ENCODE measurements at regions not wholly inside any gene's neighbourhood (a gene's known extent, or its start where the extent isn't known, plus 50 kb on each side); places are given as distances from the start of the nearest gene placed in this dataset.
"Not testable (repeated sequence)": the region's sequence is repeated elsewhere in the genome, so short reads cannot be mapped to it uniquely, and the experiment has no call there.

- no peaks in the 10 kb centered on the region for H3K36me3 ChIP-seq (replicated peaks; ENCODE audit: control insufficient read depth, insufficient read depth, low read length)
- DNase-seq: no peak
- no peak overlapping the region for H3K4me3 ChIP-seq (ENCODE audit: insufficient read depth, low read depth, low read length)
- H3K27me3 ChIP-seq (ENCODE audit: control insufficient read depth, insufficient read depth, low read length): no peaks in the 10 kb centered on the region
These were observed 329.4 kb upstream of the AGA start for GRCh38 chr4:177771645-177772044.

GRCh38 chr4:177778623-177779022, 336.4 kb upstream of the AGA start:
- no peaks in the 10 kb centered on the region for H3K36me3 ChIP-seq (replicated peaks; ENCODE audit: control insufficient read depth, insufficient read depth, low read length)
- H3K27me3 ChIP-seq (ENCODE audit: control insufficient read depth, insufficient read depth, low read length): no peaks in the 10 kb centered on the region
- H3K4me3 ChIP-seq (ENCODE audit: insufficient read depth, low read depth, low read length): no peak overlapping the region
- DNase-seq: no peak

GRCh38 chr4:177785000-177785399, 342.8 kb upstream of the AGA start:
- H3K4me3 ChIP-seq (ENCODE audit: insufficient read depth, low read depth, low read length): no peak overlapping the region
- H3K27me3 ChIP-seq (ENCODE audit: control insufficient read depth, insufficient read depth, low read length): no peaks in the 10 kb centered on the region
- no peak for DNase-seq
- no peaks in the 10 kb centered on the region for H3K36me3 ChIP-seq (replicated peaks; ENCODE audit: control insufficient read depth, insufficient read depth, low read length)

- Histone ChIP-seq H3K4me3 (ENCODE audit: insufficient read depth, low read depth, low read length) (no peak overlapping the region), H3K27me3 (ENCODE audit: control insufficient read depth, insufficient read depth, low read length) (no peaks in the 10 kb centered on the region), H3K36me3 (replicated peaks; ENCODE audit: control insufficient read depth, insufficient read depth, low read length) (no peaks in the 10 kb centered on the region)
- no peak for DNase-seq
These were observed 347.4 kb upstream of the AGA start for GRCh38 chr4:177789610-177790009.

- no peak for DNase-seq
- Histone ChIP-seq H3K27me3 (ENCODE audit: control insufficient read depth, insufficient read depth, low read length) (no peaks in the 10 kb centered on the region), H3K4me3 (ENCODE audit: insufficient read depth, low read depth, low read length) (no peak overlapping the region), H3K36me3 (replicated peaks; ENCODE audit: control insufficient read depth, insufficient read depth, low read length) (no peaks in the 10 kb centered on the region)
These were observed 349.0 kb upstream of the AGA start for GRCh38 chr4:177791188-177791587.

- H3K36me3 ChIP-seq (replicated peaks; ENCODE audit: control insufficient read depth, insufficient read depth, low read length): no peaks in the 10 kb centered on the region
- H3K27me3 ChIP-seq (ENCODE audit: control insufficient read depth, insufficient read depth, low read length): no peaks in the 10 kb centered on the region
- no peak for DNase-seq
- H3K4me3 ChIP-seq (ENCODE audit: insufficient read depth, low read depth, low read length): no peak overlapping the region
These were observed 354.6 kb upstream of the AGA start for GRCh38 chr4:177796841-177797240.

- no peaks in the 10 kb centered on the region for H3K27me3 ChIP-seq (ENCODE audit: control insufficient read depth, insufficient read depth, low read length)
- no peak for DNase-seq
These were observed 355.9 kb upstream of the AGA start for GRCh38 chr4:177798161-177798560.

GRCh38 chr4:177802162-177802561, 359.9 kb upstream of the AGA start:
- H3K36me3 ChIP-seq (replicated peaks; ENCODE audit: control insufficient read depth, insufficient read depth, low read length): no peaks in the 10 kb centered on the region
- H3K4me3 ChIP-seq (ENCODE audit: insufficient read depth, low read depth, low read length): no peak overlapping the region
- DNase-seq: no peak
- H3K27me3 ChIP-seq (ENCODE audit: control insufficient read depth, insufficient read depth, low read length): no peaks in the 10 kb centered on the region

More at GRCh38 chr4:177798161-177798560, 355.9 kb upstream of the AGA start:
- Histone ChIP-seq H3K36me3 (replicated peaks; ENCODE audit: control insufficient read depth, insufficient read depth, low read length) (no peaks in the 10 kb centered on the region), H3K4me3 (ENCODE audit: insufficient read depth, low read depth, low read length) (no peak overlapping the region)

- H3K4me3 ChIP-seq (ENCODE audit: insufficient read depth, low read depth, low read length): no peak overlapping the region
- no peak for DNase-seq
- no peaks in the 10 kb centered on the region for H3K27me3 ChIP-seq (ENCODE audit: control insufficient read depth, insufficient read depth, low read length)
- H3K36me3 ChIP-seq (replicated peaks; ENCODE audit: control insufficient read depth, insufficient read depth, low read length): no peaks in the 10 kb centered on the region
These were observed 360.4 kb upstream of the AGA start for GRCh38 chr4:177802661-177803060.

- Histone ChIP-seq H3K27me3 (ENCODE audit: control insufficient read depth, insufficient read depth, low read length) (no peaks in the 10 kb centered on the region), H3K36me3 (replicated peaks; ENCODE audit: control insufficient read depth, insufficient read depth, low read length) (no peaks in the 10 kb centered on the region), H3K4me3 (ENCODE audit: insufficient read depth, low read depth, low read length) (no peak overlapping the region)
- no peak for DNase-seq
These were observed 360.9 kb upstream of the AGA start for GRCh38 chr4:177803151-177803550.

- Histone ChIP-seq H3K27me3 (ENCODE audit: control insufficient read depth, insufficient read depth, low read length) (no peaks in the 10 kb centered on the region), H3K4me3 (ENCODE audit: insufficient read depth, low read depth, low read length) (no peak overlapping the region), H3K36me3 (replicated peaks; ENCODE audit: control insufficient read depth, insufficient read depth, low read length) (no peaks in the 10 kb centered on the region)
- DNase-seq: no peak
These were observed 367.6 kb upstream of the AGA start for GRCh38 chr4:177809791-177810190.

GRCh38 chr4:177810220-177810619, 368.0 kb upstream of the AGA start:
- DNase-seq: no peak
- no peaks in the 10 kb centered on the region for H3K36me3 ChIP-seq (replicated peaks; ENCODE audit: control insufficient read depth, insufficient read depth, low read length)
- H3K4me3 ChIP-seq (ENCODE audit: insufficient read depth, low read depth, low read length): no peak overlapping the region
- H3K27me3 ChIP-seq (ENCODE audit: control insufficient read depth, insufficient read depth, low read length): no peaks in the 10 kb centered on the region

GRCh38 chr4:177818392-177818791, 376.2 kb upstream of the AGA start:
- not testable (repeated sequence) for DNase-seq; H3K4me3 ChIP-seq (ENCODE audit: insufficient read depth, low read depth, low read length); H3K27me3 ChIP-seq (ENCODE audit: control insufficient read depth, insufficient read depth, low read length); H3K36me3 ChIP-seq (replicated peaks; ENCODE audit: control insufficient read depth, insufficient read depth, low read length)

- no peak overlapping the region for H3K4me3 ChIP-seq (ENCODE audit: insufficient read depth, low read depth, low read length)
- no peaks in the 10 kb centered on the region for H3K36me3 ChIP-seq (replicated peaks; ENCODE audit: control insufficient read depth, insufficient read depth, low read length)
- no peaks in the 10 kb centered on the region for H3K27me3 ChIP-seq (ENCODE audit: control insufficient read depth, insufficient read depth, low read length)
- no peak for DNase-seq
These were observed 384.7 kb upstream of the AGA start for GRCh38 chr4:177826973-177827372.

- Histone ChIP-seq H3K4me3 (ENCODE audit: insufficient read depth, low read depth, low read length) (no peak overlapping the region), H3K36me3 (replicated peaks; ENCODE audit: control insufficient read depth, insufficient read depth, low read length) (no peaks in the 10 kb centered on the region), H3K27me3 (ENCODE audit: control insufficient read depth, insufficient read depth, low read length) (no peaks in the 10 kb centered on the region)
- DNase-seq: no peak
These were observed 399.0 kb upstream of the AGA start for GRCh38 chr4:177841258-177841657.

GRCh38 chr4:177853229-177853628, 411.0 kb upstream of the AGA start:
- H3K27me3 ChIP-seq (ENCODE audit: control insufficient read depth, insufficient read depth, low read length): no peaks in the 10 kb centered on the region
- no peak for DNase-seq

More at GRCh38 chr4:177853229-177853628, 411.0 kb upstream of the AGA start:
- H3K4me3 ChIP-seq (ENCODE audit: insufficient read depth, low read depth, low read length): no peak overlapping the region
- no peaks in the 10 kb centered on the region for H3K36me3 ChIP-seq (replicated peaks; ENCODE audit: control insufficient read depth, insufficient read depth, low read length)

Measured in H7 (cell line).